Ascending aorta (tissue), 2 donors: ENCODE measurements at regions not wholly inside any gene's neighbourhood (a gene's known extent, or its start where the extent isn't known, plus 50 kb on each side); places are given as distances from the start of the nearest gene placed in this dataset.

Experiments used
- DNase-seq, 2 donors: peaks; one replicate each; pipeline ENCODE4 v3.0.0-alpha.2; 2019; ENCODE audit warnings: low spot score in 2 of 2
- H3K27ac ChIP-seq, 2 donors: fragments of 200-600 bp; sonication (generic); one replicate each; pipeline ENCODE4 v1.5.1; 2016 to 2017; ENCODE audit warnings: mild to moderate bottlenecking in 1 of 2
- H3K27me3 ChIP-seq: fragments of 200-600 bp; sonication (generic); one replicate; pipeline ENCODE4 v1.5.1; 2017
- H3K36me3 ChIP-seq, 2 donors: fragments of 200-600 bp; sonication (generic); one replicate each; pipeline ENCODE4 v1.5.1; 2016
- H3K4me1 ChIP-seq, 2 donors: fragments of 200-600 bp; sonication (generic); one replicate each; pipeline ENCODE4 v1.5.1; 2016 to 2017; ENCODE audit warnings: mild to moderate bottlenecking in 1 of 2
- H3K4me3 ChIP-seq, 2 donors: fragments of 200-600 bp; sonication (generic); one replicate each; pipeline ENCODE4 v1.5.1; 2016 to 2017; ENCODE audit warnings: mild to moderate bottlenecking in 1 of 2
- H3K9me3 ChIP-seq, 2 donors: fragments of 200-600 bp; sonication (generic); one replicate each; pipeline ENCODE4 v1.5.1; 2016
- intact Hi-C: fragments of 100-400 bp; cut with DNase I; formaldehyde crosslinking; loops from one replicate; pipeline ENCODE4 v1.15.1; 2023
- TF ChIP-seq, protein P1 (sequence below), 3 experiments: fragments of 200-600 bp in 2 of 3; fragments of 450-650 bp in 1 of 3; sonication (generic) in 2 of 3; IDR thresholded peaks; one replicate each; pipeline ENCODE4 v1.5.1; 2016 to 2019; ENCODE audit warnings: antibody characterized with exemption in 3 of 3, mild to moderate bottlenecking in 1 of 3, moderate library complexity in 1 of 3

DNA sequence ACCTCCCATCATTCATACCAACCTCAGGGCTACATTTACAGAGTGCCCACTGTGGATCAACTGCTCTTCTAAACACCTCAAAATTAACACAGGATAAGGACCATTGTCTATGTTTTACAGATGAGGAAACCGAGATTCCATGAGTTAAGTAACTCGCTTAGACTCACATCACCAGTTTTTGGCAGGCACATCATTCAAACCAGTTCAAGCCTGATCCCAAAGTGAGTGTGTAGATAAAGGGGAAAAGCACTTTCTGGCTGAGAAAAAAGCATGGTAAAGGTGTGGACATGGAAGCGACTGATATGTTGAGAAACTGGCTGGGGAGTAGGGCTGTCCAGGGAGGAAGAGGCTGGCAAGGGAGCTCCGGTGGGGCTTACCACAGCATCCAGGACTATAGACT is 193.7 kb upstream of the RORA start:
- no peaks in the 10 kb centered on the region for H3K36me3 ChIP-seq
- no peak for DNase-seq
- no peaks in the 10 kb centered on the region for H3K9me3 ChIP-seq
- no peaks in the 10 kb centered on the region for H3K4me1 ChIP-seq
- H3K27ac ChIP-seq: no peak overlapping the region
- TF ChIP-seq, protein P1, sequence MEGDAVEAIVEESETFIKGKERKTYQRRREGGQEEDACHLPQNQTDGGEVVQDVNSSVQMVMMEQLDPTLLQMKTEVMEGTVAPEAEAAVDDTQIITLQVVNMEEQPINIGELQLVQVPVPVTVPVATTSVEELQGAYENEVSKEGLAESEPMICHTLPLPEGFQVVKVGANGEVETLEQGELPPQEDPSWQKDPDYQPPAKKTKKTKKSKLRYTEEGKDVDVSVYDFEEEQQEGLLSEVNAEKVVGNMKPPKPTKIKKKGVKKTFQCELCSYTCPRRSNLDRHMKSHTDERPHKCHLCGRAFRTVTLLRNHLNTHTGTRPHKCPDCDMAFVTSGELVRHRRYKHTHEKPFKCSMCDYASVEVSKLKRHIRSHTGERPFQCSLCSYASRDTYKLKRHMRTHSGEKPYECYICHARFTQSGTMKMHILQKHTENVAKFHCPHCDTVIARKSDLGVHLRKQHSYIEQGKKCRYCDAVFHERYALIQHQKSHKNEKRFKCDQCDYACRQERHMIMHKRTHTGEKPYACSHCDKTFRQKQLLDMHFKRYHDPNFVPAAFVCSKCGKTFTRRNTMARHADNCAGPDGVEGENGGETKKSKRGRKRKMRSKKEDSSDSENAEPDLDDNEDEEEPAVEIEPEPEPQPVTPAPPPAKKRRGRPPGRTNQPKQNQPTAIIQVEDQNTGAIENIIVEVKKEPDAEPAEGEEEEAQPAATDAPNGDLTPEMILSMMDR (IDR thresholded peaks at IDR 0.05): no peak
- H3K4me3 ChIP-seq: no peak overlapping the region
- no peaks in the 10 kb centered on the region for H3K27me3 ChIP-seq
- intact Hi-C loops: no loop called here

DNA sequence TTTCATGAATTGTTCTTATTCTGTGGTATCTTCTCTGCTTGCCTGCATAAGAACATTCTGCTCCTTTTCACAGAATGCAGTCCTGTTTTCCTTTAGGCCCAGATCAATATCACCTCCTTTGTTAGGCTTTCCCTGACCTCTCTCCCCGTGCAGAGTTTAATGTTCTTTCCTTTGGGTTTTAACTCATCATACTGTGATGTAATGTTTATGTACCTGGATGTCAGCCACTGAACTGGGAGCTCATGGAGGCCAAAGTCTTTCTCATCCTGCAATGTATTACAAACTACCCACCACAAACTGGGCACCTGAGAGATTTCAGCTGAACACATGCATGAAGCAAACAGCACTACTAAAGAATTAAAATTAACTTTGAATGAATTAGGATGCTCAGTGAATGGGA is 192.8 kb upstream of the RORA start:
- DNase-seq: no peak
- H3K9me3 ChIP-seq: no peaks in the 10 kb centered on the region
- H3K27me3 ChIP-seq: no peaks in the 10 kb centered on the region
- H3K4me1 ChIP-seq: no peaks in the 10 kb centered on the region
- intact Hi-C loops: no loop called here
- no peak overlapping the region for H3K27ac ChIP-seq
- H3K4me3 ChIP-seq: no peak overlapping the region
- no peaks in the 10 kb centered on the region for H3K36me3 ChIP-seq
- TF ChIP-seq, protein P1 (IDR thresholded peaks at IDR 0.05): no peak

DNA sequence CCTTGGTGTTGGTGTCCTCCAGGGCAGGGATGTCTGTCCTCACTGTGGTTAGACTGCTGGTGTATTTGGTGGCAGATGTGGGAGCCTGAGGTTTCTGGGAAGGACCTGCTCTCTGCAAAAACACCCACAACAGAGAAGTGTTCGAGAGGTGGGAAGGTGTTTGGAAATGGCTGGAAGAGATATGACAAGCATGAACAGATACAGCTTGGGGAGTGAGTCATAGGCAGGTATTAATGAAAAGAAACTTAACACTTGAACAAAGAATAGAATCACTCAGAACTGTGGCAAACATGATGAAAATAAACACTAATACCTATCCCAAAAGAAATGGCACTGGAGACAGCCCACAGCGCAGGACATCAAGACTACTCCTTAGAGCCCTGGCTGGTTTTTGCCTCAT is 192.4 kb upstream of the RORA start:
- H3K27me3 ChIP-seq: no peaks in the 10 kb centered on the region
- H3K36me3 ChIP-seq: no peaks in the 10 kb centered on the region
- H3K4me3 ChIP-seq: no peak overlapping the region
- no peak for DNase-seq
- intact Hi-C loops: no loop called here
- no peaks in the 10 kb centered on the region for H3K4me1 ChIP-seq
- H3K27ac ChIP-seq: no peak overlapping the region
- H3K9me3 ChIP-seq: no peaks in the 10 kb centered on the region
- TF ChIP-seq, protein P1 (IDR thresholded peaks at IDR 0.05): no peak

DNA sequence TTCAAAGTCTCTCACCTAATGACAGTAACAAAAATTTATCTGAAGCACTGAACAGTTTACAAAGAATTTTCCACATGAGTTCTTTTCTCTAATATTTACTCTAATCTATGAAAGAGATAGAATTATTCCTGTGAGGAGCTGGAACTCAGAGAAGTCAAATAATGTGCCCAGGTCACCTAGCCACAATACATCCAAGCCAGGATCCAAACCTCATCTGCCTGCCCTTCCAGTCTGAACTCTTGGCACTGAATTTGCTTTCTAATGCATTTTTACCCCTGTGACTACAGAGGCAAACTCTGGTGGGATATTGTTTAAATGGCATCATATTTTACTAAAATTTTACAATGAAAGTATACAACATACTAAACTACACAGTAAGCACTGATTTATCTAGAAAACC is 191.4 kb upstream of the RORA start:
- no peaks in the 10 kb centered on the region for H3K36me3 ChIP-seq
- TF ChIP-seq, protein P1 (IDR thresholded peaks at IDR 0.05): no peak
- no peaks in the 10 kb centered on the region for H3K4me1 ChIP-seq
- DNase-seq: no peak
- H3K27me3 ChIP-seq: no peaks in the 10 kb centered on the region
- no peak overlapping the region for H3K27ac ChIP-seq
- no peak overlapping the region for H3K4me3 ChIP-seq
- intact Hi-C loops: no loop called here
- no peaks in the 10 kb centered on the region for H3K9me3 ChIP-seq

DNA sequence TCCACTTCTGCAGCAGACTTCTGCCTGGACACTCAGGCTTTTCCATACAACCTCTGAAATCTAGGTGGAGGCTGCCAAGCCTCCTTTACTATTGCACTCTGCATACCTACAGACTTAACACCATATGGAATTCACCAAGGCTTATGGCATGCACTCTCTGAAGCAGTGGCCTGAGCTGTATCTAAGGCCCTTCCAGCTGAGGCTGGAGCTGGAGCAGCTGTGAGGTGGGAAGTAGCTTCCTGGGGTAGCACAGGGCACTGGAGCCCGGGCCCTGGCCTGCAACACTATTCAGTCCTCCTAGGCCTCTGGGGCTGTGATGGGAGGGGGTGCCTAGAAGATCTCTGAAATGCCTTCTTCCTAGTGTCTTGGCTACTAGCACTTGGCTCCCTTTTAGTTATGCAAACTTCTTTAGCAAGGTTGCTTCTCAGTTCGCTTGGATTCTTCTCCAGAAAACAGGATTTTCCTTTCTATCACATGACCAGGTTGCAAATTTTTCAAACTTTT is 186.6 kb upstream of the RORA start:
- intact Hi-C loops: no loop called here
- H3K4me1 ChIP-seq: no peaks in the 10 kb centered on the region
- H3K4me3 ChIP-seq: no peak overlapping the region
- H3K27me3 ChIP-seq: no peaks in the 10 kb centered on the region
- H3K36me3 ChIP-seq: no peaks in the 10 kb centered on the region
- TF ChIP-seq, protein P1 (IDR thresholded peaks at IDR 0.05): no peak
- no peaks in the 10 kb centered on the region for H3K9me3 ChIP-seq
- no peak overlapping the region for H3K27ac ChIP-seq
- no peak for DNase-seq

DNA sequence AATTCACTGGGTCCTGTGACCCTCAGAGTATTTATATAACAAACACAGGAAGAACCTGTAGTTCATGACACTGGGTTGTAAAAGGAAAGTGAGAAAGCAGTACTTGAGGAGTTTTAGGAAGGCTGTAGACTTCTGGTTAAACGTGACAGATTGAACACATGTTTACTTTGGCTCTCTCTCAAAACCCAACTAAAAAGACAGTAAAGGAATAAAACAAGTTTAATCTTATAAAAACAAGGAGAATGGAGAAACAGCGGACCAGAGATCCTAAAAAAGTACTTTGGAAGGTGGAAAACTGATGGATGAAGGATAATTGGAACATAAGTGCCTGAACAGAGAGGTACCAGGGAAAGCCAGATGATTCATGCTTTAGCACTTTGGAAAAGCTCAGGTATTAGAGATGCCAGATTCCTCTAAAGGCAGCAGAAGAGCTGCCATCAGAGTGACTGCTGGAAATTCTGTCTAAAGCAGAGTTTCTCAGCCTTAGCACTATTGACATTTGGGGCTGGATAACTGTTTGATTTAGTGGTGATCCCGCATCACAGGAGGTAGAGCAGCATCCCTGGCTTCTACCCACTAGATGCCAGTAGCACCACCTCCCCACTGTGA is 182.9 kb upstream of the RORA start:
- TF ChIP-seq, protein P1 (IDR thresholded peaks at IDR 0.05): no peak
- intact Hi-C loops: no loop called here
- no peaks in the 10 kb centered on the region for H3K36me3 ChIP-seq
- no peak overlapping the region for H3K27ac ChIP-seq
- DNase-seq: no peak
- H3K4me1 ChIP-seq: no peaks in the 10 kb centered on the region
- H3K27me3 ChIP-seq: no peaks in the 10 kb centered on the region
- no peak overlapping the region for H3K4me3 ChIP-seq
- H3K9me3 ChIP-seq: no peaks in the 10 kb centered on the region
